GM19463 (cell line): ENCODE measurements at regions not wholly inside any gene's neighbourhood (a gene's known extent, or its start where the extent isn't known, plus 50 kb on each side); places are given as distances from the start of the nearest gene placed in this dataset.

Experiments used
- ATAC-seq: cut with Tn5 transposase; IDR thresholded peaks from one replicate; pipeline ENCODE4 v1.9.1; 2021; ENCODE audit warnings: mild to moderate bottlenecking, moderate library complexity; ENCODE audit not compliant: unreplicated experiment

DNA sequence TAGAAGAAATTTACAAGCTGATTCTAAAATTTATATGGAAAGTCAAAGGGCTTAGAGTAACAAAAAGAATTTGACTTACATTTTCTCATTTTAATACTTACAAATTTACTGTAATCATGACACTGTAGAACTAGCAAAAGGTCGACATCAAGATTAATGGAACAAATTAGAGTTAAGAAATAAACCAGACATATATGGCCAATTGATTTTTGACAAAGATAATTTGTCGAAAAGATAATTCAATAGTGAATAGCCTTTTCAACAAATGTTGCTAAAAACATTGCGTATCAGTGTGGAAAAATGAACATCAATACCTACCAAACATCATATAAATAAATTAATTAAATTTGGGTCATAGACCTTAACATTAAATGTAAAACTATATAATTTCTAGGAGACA is 955.5 kb upstream of the AUTS2 start:
- no peak for ATAC-seq

DNA sequence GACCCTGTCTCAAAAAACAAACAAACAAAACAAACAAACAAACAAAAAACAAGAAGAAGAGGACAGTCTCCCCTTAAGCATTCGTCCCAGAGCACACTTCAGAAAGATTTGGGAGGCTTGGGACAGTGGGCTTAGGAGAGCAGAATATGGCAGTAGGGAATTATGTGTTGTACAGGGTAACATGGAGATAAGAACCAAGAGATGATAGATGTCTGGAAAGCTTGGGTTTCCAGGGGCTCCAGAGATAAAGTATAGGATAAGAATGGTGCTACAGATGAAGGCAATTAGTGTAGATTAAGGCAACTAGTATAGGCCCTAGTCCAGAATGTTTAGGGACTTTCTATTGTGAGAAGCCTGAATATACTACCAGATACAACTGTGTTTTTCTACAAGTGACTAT is 934.9 kb upstream of the AUTS2 start:
- ATAC-seq: no peak

DNA sequence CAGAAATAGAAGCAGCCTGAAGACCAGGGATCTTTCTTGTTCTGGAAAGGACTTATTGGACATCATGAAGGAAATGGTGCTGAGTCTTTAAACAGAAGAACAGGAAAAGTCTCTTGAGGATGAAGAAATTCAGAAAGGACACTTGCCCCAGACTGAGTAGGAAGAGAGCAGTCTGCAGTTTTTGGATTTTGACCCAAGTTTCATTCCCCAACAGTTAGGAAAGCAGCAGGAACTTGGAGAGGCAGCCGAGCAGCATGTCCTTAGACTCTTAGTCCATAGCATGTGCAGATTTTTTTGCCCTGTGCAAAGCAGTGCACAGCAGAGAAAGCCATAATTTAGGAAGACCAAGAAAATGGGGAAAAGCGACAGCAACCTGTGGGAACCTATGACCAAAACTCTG is 927.2 kb upstream of the AUTS2 start:
- no peak for ATAC-seq

DNA sequence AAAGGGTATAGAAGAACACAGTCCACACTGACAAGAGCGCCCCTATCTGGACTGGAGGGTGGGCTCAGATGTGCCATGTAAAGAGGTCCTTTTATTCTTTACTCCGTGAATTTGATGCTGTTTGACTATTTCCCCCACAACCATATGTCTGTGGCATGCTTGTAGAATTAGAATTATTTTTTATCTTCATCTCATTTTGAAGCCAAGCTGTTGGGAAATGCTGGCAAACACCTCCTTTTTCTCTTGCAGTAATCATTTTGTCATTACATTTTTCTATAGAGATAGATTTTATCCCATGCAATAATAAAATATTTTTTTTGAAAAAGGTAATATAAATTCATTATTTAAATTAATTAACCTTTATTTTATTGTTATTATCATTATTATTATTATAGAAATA is 926.6 kb upstream of the AUTS2 start:
- no peak for ATAC-seq

DNA sequence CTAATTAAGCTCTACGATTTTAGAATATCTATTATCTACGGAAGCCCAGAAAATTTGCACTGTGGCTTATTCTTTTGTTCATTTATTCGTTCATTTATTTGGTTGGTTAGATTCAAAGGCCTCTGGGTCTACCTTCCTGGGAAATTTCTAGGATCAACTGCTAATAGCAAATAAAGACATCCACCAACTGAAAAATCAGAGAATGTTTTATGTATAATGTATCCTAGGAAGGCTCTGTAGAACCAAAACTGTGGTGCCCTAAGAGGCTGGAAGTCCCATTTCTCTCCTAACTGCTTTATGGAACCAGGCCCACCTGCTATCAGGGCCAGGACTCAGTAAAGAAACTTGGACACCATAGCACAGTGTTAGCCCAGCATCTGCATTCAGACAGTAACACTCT is 923.4 kb upstream of the AUTS2 start:
- ATAC-seq: no peak

DNA sequence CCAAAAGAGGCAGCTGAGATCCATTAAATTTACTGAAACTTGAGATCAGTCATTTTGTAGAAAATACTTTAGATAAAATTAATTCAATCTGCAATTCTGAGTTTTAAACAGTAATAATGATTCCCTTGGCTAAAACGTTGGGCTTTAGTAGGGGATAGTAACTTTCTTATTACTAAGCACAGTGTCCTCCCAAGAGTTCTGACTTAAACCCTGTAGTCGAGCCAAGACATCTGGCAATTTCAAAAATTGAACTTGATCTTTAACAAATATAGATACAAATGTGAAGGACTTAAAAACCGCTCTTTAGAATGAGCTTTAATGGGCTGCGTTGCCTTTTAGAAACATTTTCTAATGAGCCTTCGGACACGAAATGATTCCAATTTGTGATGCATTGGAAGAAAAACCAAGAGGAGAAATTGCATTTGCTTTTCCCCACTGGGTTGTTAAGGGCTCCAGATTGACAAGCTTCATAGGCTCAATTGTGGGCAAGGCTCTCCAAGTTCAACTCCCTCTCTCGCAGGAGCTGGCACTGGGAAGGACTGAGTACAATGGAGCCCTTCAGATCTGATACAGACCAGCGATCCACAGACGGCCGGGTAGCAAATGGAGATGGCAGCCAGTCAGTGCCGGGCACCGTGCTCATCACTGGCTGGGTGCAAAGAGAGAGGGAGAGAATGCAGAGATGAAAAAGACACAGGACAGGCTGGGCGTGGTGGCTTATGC is 921.3 kb upstream of the AUTS2 start:
- ATAC-seq: no peak

DNA sequence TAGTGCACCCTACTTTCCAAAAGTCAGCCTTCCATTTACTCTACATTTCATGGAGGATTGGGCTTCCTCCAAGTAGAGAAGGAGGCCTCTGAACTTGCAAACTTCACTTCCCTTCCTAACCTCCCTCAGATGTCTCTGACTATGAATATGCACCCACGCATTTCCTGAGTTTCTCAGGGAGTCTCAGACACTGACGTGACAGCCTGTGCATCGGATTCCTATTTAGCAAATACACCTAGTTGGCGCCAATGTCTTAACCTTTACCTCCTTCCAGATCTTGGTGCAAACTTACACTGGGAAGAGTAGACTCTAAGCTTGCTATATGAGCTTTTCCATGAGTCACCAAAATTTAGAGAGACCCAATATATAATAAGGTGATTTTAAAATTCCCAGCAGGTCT is 920.1 kb upstream of the AUTS2 start:
- ATAC-seq: no peak

DNA sequence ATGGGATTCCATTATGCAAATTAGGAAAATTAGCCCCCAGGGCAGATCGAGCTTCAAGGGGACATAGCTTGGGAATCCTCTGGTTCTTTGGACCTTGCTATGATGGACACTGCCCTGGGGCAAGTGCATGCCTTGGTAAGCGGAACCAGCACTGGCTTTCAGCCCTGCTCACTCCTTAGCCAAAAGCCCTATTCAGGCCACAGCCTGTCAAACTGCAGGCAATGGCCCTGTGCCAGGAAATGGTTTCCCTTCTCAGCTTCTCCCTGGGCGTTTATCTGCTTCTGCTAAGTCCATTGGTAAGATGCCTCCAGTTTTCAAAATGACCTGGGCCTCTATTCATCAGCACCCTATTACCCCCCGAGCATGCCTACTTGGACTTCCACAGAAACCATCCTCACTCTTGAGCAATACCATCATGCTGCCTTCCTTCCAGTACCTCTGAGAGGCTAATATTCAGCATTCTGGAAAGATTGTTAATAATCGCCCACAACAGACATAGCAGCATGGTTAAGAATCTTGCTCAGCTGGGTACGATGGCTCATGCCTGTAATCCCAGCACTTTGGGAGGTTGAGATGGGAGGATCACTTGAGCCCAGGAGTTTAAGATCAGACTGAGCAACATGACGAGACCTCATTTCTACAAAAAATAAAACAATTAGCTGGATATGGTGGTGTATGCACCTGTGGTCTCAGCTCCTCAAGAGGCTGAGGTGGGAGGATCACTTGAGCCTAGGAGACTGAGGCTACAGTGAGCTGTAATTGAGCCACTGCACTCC is 918.6 kb upstream of the AUTS2 start:
- ATAC-seq: no peak

DNA sequence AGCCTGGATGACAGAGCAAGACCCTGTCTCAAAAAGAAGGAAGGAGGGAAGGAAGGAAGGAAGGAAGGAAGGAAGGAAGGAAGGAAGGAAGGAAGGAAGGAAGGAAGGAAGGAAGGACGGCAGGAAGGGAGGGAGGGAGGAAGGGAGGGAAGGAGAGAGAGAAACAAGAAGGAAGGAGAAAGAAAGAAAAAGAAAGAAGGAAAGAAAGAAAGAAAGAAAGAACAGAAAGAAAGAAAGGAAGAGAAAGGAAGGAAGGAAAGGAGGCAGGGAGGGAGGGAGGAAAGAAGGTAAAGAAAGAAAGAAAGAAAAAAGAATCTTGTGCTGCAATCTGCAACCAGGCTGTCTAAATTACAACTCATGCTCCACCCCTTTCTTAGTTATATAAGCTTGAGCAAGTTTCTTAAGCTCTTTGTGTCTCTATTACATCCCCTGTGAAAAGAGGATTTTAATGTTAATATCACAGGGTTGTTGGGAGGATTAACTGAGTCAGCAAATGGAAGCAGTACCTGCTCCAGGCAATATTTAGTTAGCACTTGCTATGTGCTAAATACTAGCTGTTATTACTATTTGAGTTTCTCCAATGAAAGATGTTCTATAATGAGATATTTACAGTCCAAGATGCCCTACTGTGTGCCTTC is 917.9 kb upstream of the AUTS2 start:
- ATAC-seq: no peak

DNA sequence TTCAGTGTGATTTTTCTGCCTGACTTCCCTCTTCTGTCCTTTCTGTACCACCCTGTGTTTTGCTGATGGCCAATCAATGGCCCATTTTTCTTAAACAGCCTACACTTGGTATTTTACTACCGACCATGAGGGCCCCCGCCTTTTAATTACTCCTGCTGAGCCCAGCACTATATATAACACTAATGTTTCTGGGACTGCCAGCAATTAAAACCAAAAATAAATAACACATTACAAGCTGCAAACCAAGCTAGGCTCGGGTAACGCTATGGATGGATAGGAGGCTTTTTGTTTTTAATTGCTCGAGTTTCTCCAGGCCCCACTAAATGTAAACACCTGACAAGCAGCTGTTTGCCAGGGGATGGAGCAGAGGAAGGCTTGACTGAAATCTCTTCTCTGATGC is 915.4 kb upstream of the AUTS2 start:
- ATAC-seq: no peak

DNA sequence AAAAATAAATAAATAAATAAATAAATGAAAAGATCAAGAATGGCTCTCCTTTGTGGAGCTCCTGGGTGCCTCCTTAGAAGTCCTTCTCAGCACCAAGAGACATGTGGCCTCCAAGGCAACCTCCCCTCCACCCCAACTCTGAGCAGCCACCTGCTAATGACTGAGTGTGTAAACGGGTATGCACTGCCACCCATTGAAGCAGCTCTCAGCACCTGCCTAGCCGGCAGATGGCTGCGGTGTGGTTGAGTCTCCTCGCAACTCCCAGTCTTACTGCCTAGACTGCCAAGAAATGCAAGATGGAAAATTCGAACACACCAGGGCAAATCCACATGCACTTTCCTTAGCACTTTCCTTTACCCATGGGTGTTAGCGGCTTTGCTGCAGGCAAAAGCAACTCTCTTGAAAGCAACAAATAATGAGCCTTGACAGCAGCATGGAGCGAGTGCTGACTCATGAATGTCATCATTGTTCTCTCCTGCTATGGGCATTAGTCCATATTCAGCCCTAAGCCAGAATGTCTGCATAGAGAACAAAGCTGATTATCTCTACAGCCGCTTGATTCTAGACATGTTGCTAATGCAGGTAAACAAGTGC is 913.9 kb upstream of the AUTS2 start:
- ATAC-seq: no peak

DNA sequence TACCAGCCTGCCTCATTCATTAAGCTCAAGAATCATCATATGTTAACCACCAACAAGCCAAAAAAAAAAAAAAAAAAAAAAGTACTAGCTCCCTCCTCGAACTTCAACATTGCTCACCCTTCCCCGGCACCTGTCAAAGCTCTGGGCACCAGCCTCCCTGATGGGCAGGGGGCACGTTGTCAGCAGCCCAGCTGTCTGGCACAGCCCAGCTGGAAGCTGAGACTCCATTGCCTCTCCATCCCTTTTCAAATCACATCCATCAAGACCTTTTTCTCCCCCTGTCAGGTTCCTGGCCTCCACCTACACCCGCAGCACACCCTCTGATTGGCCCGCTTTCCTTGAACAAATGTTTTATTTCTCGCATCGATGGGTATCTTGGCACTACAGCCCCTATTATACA is 913.3 kb upstream of the AUTS2 start:
- no peak for ATAC-seq

DNA sequence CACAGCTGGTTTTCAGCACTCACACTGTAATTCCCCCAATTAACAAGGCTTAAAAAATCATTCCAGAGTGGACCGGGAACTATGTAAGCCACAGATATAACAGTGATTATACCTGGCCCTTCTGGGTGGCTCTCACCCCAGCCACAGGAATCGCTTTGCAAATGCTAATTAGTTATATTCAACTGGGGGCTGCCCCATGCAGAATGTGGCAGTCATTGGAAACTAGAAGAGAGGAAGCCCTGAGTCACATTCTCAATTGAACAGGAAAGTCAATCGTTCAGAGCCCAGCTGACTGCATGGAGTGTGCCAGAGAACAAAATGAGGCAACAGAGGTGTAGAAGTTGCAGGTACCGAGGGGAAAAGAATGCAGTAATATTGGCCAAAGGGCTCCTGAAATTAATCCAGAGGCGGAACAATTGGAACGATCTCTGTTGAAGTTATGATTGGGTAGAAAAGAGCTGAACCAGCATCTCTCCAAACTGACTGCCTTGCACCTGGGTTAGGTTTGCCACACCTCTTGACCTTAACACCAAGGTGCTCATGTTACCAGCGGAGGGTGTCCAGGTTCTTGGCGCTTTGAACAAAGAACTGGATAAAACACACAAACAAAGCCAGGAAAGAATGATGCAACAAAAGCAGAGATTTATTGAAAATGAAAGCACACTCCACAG is 909.7 kb upstream of the AUTS2 start:
- no peak for ATAC-seq

DNA sequence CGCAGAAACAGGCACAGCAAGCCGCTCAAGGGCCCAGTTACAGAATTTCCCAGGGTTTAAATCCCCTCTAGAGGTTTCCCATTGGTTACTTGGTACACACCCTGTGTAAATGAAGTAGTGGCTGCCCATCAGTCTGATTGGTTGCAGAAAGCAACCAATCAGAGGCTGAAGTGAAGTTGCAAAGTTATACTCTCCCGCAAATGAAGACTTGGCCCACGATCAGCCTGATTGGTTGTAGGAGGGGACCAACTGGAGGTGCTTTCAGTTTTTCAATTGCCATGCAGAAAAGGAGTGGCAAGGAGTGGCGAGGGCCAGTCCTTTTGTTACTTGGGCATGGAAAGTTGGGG is 909.2 kb upstream of the AUTS2 start:
- ATAC-seq: no peak

DNA sequence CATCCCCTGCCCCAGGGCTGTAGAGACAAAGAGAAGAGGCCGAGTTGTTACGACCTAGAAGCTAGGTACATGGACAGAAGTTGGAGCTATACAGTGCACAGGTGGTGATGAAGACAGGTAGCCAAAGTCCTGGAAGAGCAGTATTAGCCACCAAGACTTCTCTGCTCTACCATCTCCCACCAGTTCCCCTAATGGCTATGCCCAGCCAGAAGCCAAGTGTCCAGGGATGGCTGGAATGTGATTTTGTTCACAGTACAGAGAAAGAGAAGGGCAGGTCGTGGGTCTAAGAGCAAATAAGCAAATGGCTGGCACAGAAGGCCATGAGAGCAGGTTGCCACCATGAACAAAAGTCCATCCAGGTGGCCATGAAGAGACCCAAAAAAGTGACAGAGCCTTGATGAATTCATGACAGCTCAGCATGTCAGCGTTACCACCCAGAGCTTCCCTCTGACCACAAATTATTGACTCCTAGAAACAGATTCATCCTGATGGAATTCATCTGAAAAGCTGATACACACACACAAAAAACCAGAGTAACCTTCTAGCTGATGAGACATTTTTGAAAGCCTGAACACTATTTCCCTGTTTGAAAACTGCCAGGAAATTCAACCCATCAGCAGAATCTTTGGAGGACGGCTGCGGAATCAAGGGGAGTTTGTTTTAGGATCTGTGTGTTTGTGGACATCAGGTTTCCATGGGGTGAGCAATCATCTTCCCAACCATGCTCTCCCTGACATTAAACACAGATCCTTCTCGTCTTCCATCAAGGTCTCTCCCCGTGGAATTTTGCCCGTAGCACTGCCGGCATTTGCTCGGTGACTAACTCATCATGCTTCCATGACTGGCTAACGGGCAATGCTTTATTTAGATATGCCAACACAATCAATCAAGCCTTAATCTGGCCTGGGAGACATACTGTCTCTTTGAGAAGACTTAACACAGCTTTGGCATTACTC is 906.7 kb upstream of the AUTS2 start:
- no peak for ATAC-seq

DNA sequence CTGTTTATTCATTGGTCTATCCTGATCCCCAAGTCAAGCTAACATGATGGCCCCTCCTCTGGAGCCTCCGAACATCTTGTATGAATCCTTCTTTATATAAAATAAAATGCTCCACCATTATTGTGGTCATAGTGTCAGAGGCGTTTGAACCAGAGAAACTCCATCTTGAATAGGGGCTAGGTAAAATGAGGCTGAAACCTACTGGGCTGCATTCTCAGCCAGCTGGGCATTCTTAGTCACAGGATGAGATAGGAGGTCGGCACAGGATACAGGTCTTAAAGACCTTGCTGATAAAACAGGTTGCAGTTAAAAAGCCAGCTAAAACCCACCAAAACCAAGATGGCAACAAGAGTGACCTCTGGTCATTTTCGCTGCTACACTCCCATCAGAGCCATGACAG is 905.8 kb upstream of the AUTS2 start:
- no peak for ATAC-seq

DNA sequence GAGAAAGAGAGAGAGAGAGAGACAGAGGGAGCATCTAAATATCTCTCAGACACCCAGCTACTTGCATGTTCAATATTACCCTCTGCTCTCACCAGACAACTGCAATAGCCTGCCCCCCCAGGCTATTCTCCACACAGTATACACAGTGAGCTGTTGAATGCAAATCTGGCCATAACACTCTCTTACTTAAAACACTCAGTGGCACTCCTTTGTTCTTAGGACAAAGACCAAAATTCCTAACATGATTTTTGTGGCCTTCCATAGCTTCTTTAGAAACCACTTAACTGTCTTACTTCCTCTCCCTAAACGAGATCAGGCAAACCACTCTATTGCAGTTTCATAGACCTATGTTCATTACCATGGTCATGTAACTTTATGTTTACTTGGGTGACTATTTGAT is 903.6 kb upstream of the AUTS2 start:
- ATAC-seq: no peak

DNA sequence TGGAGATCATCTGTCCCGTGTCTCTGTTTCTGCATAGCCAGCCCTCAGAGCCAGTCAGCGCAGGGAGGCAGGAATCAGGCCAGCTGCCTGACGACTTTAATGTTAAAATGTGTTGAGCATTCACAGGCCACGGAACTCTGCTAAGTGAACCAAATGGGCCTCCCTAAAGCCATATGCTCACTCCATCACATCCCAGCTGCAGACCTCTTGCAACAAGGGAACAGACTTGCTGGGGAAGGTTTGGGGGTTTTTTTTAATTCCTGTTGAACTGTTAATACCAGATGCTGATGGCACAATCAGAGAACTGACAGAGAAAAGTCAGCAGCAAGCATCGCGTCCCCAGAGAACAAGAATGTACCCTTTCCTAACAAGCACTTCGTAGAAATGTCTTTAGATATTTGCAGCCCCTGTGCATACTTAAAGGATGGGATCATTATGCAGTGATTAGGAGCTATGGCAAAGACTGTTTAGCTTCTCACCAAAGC is 900.4 kb upstream of the AUTS2 start:
- ATAC-seq: no peak

DNA sequence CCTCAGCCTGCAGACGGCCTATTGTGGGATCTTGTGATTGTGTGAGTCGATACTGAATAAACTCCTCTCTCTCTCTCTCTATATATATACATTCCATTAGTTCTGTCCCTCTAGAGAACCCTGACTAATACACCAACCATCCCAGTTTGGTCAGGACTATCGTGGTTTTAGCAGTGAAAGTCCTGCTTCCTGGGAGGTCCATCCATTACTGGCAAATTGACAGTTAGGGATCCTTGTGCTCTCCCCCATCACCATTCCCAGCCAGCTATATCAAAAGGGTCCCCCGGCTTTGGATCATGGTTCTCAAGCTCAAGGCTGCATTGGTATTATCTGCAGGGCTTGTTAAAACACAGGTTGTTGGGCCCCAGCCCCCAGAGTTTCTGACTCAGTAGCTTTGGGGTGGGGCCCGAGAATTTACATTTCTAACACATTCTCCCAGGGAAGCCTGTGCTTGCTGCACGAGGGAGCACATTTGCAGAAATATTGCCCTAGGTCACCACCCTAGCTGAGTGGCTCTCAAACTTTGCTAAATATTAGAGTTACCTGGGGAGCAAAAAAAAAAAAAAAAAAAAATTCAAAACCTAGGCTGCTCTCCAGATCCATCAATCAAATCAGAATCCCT is 899.1 kb upstream of the AUTS2 start:
- ATAC-seq: no peak

DNA sequence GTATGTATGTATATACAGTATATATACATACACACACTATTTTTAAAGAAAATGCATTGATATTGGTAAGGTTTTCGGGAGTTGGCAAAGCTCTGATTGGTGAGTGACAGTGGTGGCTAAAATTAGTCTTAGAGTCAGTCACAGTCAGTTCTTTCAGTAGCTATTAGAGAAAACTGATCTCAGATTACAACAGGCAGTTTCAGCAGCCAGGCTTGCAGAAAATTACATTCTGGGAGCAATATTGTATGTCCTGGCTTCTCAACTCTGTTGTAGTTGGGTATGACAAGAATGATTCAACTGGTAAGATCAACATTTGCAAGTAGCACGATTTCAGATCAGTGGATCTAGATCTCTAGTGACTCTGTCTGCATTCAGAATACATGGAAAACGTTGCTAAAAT is 897.9 kb upstream of the AUTS2 start:
- ATAC-seq: no peak
